MM.1S (cell line): ENCODE measurements at regions not wholly inside any gene's neighbourhood (a gene's known extent, or its start where the extent isn't known, plus 50 kb on each side); places are given as distances from the start of the nearest gene placed in this dataset.

ENCODE experiments used
- CTCF ChIP-seq: fragments of 300-600 bp; sonication (generic); IDR thresholded peaks from 2 replicates; pipeline ENCODE4 v1.5.1; 2016; ENCODE audit warnings: antibody characterized with exemption, low read length, mixed read lengths
- EZH2 ChIP-seq: fragments of 300-600 bp; sonication (generic); optimal IDR thresholded peaks from 2 replicates; pipeline ENCODE3; 2017; ENCODE audit warnings: low read depth, mild to moderate bottlenecking, antibody characterized with exemption, low read length, mixed read lengths
- EZH2phosphoT487 ChIP-seq: fragments of 300-600 bp; sonication (generic); IDR thresholded peaks from 2 replicates; pipeline ENCODE4 v1.6.1; 2018; ENCODE audit warnings: antibody characterized with exemption, low read length

- TF ChIP-seq CTCF (no peak), EZH2phosphoT487 (no peak), EZH2 (no peak)
Measured at GRCh38 chr2:20934236-20934635, 109.6 kb downstream of the APOB start.
